NCI-H2196 treated with DMSO at 0.1 percent for 48 hours (cell line): ENCODE measurements at regions not wholly inside any gene's neighbourhood (a gene's known extent, or its start where the extent isn't known, plus 50 kb on each side); places are given as distances from the start of the nearest gene placed in this dataset.

Experiments
- DNase-seq: peaks from one replicate; lab custom pipeline; 2025; ENCODE audit not compliant: unreplicated experiment; lab: John Stamatoyannopoulos, UW

DNA sequence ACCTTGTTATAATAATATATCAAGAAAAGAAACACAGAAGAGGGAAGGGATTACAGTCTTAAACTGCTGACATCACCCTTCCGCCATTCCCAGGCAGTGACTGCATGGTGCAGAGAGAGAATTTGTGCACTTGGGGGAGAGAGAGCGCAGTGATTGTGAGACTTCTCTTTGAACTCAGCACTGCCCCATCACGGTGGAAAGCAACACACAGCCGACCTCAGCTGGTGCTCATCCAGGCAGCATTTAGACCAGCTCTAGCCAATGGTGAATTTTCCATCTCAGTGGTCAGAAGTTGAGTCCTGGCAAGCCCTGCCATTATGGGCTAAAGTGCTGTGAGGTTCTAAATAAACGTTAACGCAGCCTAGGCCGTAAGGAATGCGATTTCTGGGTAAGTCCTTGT, 1681.5 kb downstream of the EFNB2 start:
- DNase-seq = no peak

GRCh38 chr13:104847922-104848321, 1687.5 kb downstream of the EFNB2 start:
- DNase-seq = no peak

DNA sequence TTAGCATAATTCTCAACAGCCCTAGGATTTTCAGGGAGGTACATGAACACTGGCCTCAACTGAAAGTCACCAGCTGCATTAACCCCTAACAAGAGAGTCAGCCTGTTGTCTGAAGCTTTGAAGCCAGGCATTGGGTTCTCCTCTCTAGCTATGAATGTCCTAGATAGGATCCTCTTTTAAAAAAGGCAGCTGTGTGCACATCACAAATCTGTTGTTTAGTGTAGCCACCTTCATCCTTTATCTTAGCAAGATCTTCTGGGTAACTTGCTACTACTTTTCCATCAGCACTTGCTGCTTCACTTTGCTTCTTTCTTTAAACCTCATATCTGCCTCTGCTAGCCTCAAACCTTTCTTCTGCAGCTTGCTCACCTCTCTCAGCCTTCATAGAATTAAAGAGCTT, 1692.1 kb downstream of the EFNB2 start:
- no peak for DNase-seq

DNA sequence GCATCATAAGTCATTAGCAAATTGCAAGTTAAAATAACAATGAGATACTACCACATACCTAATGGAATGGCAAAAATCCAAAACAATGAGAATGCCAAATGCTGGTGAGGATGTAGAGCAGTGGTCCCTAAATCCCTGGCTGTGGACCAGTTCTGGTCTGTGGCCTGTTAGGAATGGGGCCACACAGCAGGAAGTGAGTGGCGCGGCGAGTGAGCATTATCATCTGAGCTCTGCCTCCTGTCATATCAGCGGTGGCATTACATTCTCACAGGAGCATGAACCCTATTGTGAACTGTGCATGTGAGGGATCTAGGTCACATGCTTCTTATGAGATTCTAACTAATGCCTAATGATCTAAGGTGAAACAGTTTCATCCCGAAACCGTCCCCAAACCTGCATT, 1694.4 kb downstream of the EFNB2 start:
- DNase-seq = no peak

DNA sequence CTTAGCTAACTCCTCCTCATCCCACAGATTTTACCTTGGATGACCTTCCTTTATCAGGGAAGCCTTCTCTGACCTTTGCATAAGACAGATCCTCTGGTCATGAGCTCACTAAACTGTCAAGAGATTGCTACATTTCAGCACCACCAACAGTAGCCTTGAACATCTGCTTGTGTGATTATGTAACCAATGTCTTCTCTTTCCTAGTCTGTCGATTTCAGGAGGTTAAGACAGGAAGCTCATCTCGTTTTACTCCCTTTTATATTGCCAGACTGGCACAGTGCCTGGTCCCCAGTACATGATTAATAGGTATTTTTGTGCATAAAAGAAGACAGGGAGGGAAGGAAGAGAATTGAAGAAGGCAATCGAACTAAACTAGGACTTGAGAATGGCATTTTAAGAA, 1697.7 kb downstream of the EFNB2 start:
- DNase-seq = no peak

GRCh38 chr13:104833221-104833620, 1702.2 kb downstream of the EFNB2 start:
- no peak for DNase-seq

GRCh38 chr13:104832231-104832630, 1703.2 kb downstream of the EFNB2 start:
- no peak for DNase-seq

DNA sequence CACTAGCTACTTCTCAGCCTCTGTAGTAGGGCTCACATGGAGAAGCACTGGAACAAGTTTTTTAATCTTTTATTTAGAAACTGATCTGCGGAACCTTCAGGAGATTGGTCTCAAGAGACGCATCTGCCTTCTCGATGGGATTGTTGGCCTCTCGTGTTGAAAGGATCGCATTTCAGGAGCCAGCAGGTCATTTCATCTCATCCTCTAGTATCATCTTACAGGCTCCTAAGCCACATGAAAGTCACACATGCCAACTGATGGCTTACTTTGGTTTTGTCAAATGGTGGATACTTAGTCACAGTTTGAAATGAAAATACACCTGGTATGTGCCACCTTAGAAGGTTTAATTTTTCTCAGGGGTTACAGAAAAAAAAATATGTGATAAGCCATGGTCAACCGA, 1703.6 kb downstream of the EFNB2 start:
- no peak for DNase-seq

- no peak for DNase-seq
Observed at GRCh38 chr13:104823709-104824108, 1711.8 kb downstream of the EFNB2 start.

- DNase-seq = no peak
Observed at GRCh38 chr13:104823071-104823470, 1712.4 kb downstream of the EFNB2 start.

DNA sequence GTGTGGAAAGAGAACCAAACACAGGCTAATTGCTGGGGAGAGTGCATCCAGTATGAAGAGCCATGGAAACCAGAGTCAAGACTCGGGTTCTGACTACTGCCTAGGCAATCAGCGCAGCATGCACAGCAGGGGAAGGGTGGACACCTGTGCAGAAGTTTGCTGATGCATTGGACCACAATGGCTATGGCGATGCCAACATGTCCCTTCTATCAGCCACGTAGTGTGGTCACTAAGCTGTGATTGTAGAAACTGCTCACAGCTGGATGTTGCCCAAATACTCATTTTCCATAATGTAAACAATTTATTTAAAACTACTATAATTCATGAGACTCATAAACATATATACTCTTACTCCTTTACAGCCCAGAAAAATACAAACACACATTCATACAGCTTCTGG, 1718.2 kb downstream of the EFNB2 start:
- no peak for DNase-seq

DNA sequence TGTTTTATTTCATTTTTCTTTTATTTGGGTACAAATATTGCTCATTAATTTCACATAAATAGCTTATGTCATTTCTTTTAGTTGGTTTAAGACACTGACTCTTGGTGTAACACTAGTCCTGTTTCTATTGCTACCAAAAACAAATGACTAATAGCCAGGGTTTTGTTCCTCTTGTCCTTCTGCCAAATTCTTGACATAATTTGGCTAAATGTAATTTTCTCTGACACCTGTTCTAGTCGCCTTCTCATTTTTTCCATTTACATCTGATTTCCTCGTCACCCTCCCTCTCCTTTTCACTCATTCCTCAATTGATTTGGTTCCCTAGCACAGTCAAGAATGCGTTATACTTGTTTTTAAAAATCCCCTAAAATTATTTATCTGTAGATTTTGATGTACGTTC, 1718.7 kb downstream of the EFNB2 start:
- no peak for DNase-seq

GRCh38 chr13:104810242-104810641, 1725.2 kb downstream of the EFNB2 start:
- no peak for DNase-seq

DNA sequence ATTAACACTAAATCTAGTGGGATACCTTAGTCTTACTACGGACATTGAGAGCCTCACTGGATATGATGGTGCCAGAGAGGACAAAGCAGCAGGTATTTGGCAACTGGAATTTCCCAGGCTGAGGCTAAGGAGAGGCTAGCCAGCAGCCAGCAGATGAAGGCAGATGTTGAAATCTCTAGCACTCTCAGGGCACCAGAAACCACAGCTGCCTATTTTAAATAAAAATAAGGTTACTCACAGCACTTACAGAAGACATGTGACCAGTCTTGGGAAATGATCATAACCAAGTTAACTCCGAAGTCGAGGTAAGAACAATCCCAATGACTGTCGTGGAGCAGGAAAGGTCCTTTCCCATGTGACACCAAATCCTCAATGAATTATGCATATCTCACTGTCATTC, 1726.0 kb downstream of the EFNB2 start:
- DNase-seq = no peak

DNA sequence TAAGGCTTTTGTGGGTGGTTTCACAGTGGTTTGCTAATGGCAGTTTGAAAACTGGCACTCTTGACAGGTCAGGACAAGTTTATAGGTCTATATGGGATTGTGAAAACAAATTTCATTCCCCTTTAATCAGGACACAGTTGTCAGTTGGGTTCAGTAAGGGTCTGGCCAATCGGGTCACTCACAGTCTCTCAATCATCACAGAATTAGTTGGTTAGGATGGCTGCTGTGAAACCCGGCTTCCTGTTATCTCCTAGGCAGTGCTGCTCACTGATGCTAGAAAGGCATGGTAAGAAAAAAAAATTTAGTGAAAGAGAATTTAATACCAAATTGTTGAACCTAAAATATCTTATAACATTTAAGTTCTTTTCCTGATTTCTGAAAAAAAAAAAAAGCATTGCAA, 1730.1 kb downstream of the EFNB2 start:
- no peak for DNase-seq

DNA sequence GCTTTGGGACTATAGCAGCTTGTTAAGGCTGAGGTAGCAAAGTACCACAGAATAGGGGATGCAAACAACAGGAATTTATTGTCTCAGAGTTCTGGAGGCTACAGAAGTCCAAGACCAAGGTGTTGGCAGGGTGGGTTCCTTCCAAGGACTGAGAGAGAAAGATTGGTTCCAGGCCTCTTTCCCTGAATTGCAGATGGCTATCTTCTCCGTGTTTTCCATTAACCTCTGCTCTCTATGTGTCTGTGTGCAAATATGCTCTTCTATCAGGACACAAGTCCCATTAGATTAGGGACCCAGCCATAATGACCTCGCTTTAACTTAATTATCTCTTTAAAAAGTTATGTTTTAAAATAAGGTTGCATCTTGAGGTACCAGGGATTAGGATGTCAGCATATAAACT, 1732.9 kb upstream of the SLC10A2 start:
- no peak for DNase-seq

DNA sequence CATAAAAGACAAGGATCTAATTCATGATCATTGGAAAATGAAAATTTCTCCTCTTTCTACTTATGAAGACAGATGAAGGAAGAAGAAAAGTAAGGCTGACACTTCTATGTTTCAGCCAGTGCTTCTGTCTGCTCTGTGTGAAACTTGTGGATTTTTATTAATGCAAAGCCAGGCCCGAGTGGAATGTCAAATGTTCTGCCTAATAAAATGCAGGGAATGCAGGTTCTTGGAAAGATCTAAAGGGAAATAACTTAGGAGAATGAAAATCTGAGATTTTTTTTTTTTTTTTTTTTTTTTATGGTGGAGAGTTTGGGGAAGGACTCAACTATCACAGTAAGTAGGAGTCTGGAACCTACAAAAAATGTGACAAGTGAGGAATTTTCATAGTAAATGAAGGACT, 1732.3 kb upstream of the SLC10A2 start:
- no peak for DNase-seq

- DNase-seq = no peak
Observed at GRCh38 chr13:104796581-104796980, 1730.4 kb upstream of the SLC10A2 start.

- no peak for DNase-seq
Observed at GRCh38 chr13:104785952-104786351, 1719.7 kb upstream of the SLC10A2 start.

DNA sequence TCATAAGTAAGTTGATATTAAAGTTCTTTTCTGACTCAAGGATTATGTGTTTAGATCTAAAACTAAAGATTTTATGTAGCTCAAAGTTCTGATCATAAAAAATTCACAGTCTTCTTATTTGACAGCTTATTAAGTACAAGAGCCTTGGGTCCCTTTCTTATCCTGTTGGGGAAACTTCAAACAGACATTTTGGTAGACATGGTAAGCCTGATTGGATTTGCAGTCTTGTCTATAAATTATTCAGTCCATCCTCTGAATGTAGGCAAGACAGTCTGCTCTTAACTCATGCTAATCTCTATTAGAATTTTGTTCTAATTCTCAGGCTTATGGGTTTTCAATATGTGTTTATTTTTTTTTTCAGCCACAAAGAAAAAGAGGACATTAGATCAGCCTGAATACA, 1718.7 kb upstream of the SLC10A2 start:
- DNase-seq = no peak

DNA sequence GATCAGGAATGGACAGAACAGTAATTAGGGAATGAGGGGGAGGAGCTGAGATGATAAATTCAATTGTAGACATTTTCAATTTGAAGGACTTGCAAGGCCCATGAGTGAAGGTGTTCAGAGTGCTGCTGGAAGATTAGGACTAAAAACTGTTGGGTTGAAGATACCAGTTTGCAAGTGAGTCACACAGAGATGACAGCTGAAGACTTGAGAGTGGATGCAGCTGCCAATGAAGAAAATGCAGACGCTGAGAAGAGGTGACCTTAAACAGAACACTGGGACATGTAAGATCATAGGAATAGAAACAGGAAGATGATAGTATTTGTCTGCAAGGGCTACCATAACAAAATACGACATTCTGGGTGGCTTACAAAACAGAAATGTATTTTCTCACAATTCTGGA, 1716.5 kb upstream of the SLC10A2 start:
- DNase-seq = no peak

- DNase-seq = no peak
Observed at GRCh38 chr13:104779311-104779993, 1713.2 kb upstream of the SLC10A2 start.

- DNase-seq = no peak
Observed at GRCh38 chr13:104773775-104774174, 1707.6 kb upstream of the SLC10A2 start.

DNA sequence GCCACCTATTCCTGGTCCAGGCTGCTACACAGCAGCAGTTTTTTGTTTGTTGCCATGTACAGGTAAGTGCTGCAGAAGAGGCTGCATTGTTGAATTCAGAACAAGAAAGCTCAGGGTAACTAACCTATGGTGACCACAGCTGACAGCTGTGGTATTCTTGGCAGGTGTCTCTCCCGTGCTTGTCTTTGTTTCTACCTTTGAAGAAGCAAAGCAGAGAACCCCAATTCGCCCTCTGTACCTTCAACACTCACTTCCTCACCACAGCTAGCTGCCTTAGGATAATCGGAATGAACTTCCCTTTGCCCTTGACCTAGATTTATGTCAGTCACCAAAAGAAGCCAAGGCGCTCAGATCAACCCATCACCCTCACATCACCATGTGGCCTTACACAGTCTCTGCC, 1703.3 kb upstream of the SLC10A2 start:
- no peak for DNase-seq
